OCI-LY7 (cell line): ENCODE measurements at regions not wholly inside any gene's neighbourhood (a gene's known extent, or its start where the extent isn't known, plus 50 kb on each side); places are given as distances from the start of the nearest gene placed in this dataset.

Source experiments
- BruUV-seq: library from RNA; stranded (reverse); fragments of 400-500 nt; replicated peaks from 2 replicates; lab custom pipeline; 2021; lab: Mats Ljungman, UMichigan
- CTCF ChIA-PET: fragments of 300-600 bp; sonication (Branson Sonifier 250); formaldehyde crosslinking; loops from one replicate; lab custom pipeline; 2022; ENCODE audit warnings: antibody characterized with exemption; ENCODE audit not compliant: unreplicated experiment; lab: Charles Lee
- POLR2A ChIA-PET: fragments of 300-600 bp; sonication (Branson Sonifier 250); formaldehyde crosslinking; loops from one replicate; lab custom pipeline; 2022; ENCODE audit warnings: antibody characterized with exemption; lab: Charles Lee
- DNase-seq: peaks from one replicate; pipeline ENCODE4 v3.0.0-alpha.2; 2015; ENCODE audit warnings: low spot score
- H2AFZ ChIP-seq: fragments of 200-600 bp; sonication (generic), shearing (Covaris generic); 2 replicates; pipeline ENCODE4 v1.6.1; 2014; ENCODE audit warnings: mild to moderate bottlenecking, antibody characterized with exemption, low read length, moderate library complexity
- H3K27ac ChIP-seq: fragments of 200-600 bp; sonication (generic); 2 replicates; pipeline ENCODE4 v1.5.1; 2014; ENCODE audit warnings: mixed run types, low read depth, mild to moderate bottlenecking, moderate library complexity, low read length, inconsistent platforms; ENCODE audit not compliant: poor library complexity, severe bottlenecking
- H3K36me3 ChIP-seq: fragments of 200-600 bp; sonication (generic); 2 replicates; pipeline ENCODE4 v1.6.1; 2014; ENCODE audit warnings: mild to moderate bottlenecking, antibody characterized with exemption, low read length, moderate library complexity, mixed read lengths; ENCODE audit not compliant: insufficient read depth
- H3K4me1 ChIP-seq: fragments of 200-600 bp; sonication (generic); 2 replicates; pipeline ENCODE4 v1.5.1; 2014; ENCODE audit warnings: mild to moderate bottlenecking, low read length; ENCODE audit not compliant: insufficient read depth, poor library complexity, severe bottlenecking
- H3K4me2 ChIP-seq: fragments of 200-600 bp; sonication (generic); 2 replicates; pipeline ENCODE4 v1.6.1; 2014; ENCODE audit warnings: mild to moderate bottlenecking, low read length
- H3K4me3 ChIP-seq: fragments of 200-600 bp; sonication (generic); 2 replicates; pipeline ENCODE4 v1.5.1; 2014; ENCODE audit warnings: mild to moderate bottlenecking, low read depth, low read length; ENCODE audit not compliant: poor library complexity, severe bottlenecking
- H3K79me2 ChIP-seq: fragments of 200-600 bp; sonication (generic); 2 replicates; pipeline ENCODE4 v1.6.1; 2016; ENCODE audit warnings: low read depth, mild to moderate bottlenecking, low read length, moderate library complexity, mixed read lengths; ENCODE audit not compliant: insufficient read depth
- H3K9me2 ChIP-seq: fragments of 200-600 bp; sonication (generic); 2 replicates; pipeline ENCODE4 v1.6.1; 2016; ENCODE audit warnings: mild to moderate bottlenecking, low read length, mixed read lengths; ENCODE audit not compliant: insufficient read depth
- H3K9me3 ChIP-seq: fragments of 200-600 bp; sonication (generic); 2 replicates; pipeline ENCODE4 v1.6.1; 2014; ENCODE audit warnings: mild to moderate bottlenecking, mixed run types, low read length, mixed read lengths
- H4K20me1 ChIP-seq: fragments of 200-600 bp; sonication (generic); 2 replicates; pipeline ENCODE4 v1.6.1; 2014; ENCODE audit warnings: mild to moderate bottlenecking, antibody characterized with exemption, low read length, moderate library complexity, mixed read lengths; ENCODE audit not compliant: insufficient read depth
- EZH2phosphoT487 ChIP-seq: fragments of 200-600 bp; sonication (generic); IDR thresholded peaks from 2 replicates; pipeline ENCODE4 v1.6.1; 2018; ENCODE audit warnings: low read depth, borderline replicate concordance, mild to moderate bottlenecking, mixed run types, antibody characterized with exemption, low read length, moderate library complexity, mixed read lengths
- intact Hi-C: fragments of 100-400 bp; cut with micrococcal nuclease; formaldehyde crosslinking; loops from one replicate; pipeline ENCODE4 v1.10.0; 2022; ENCODE audit not compliant: unreplicated experiment
- TF ChIP-seq, protein P1 (sequence below): fragments of 200-600 bp; sonication (generic); conservative IDR thresholded peaks from 2 replicates; pipeline ENCODE4 v1.5.1; 2014; ENCODE audit warnings: mild to moderate bottlenecking, antibody characterized with exemption, low read length, moderate library complexity, mixed read lengths

DNA sequence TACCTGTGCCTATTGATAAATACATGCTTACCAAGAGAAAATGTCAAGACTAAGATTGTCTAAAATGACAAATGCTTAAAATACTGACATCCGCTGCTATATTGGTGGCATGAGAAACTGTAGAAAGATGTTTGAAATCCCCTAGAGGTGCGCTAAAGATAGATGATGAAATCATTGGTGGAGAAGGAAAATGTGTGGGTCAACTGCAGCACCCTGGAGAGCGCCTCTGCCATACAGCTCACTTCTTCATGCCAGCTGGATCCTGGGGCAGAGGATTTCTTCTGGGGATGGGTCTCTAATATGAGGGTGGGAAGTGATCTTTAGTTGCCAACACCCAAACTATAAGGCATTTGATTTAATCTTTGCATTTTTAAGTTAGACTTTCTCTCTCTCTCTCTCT, 680.4 kb upstream of the POM121L12 start:
- no peak overlapping the region for H2AFZ ChIP-seq
- no peak for DNase-seq
- H3K9me3 ChIP-seq, result no peaks in the 10 kb centered on the region
- H3K4me2 ChIP-seq, result no peak overlapping the region
- no peaks in the 10 kb centered on the region for H4K20me1 ChIP-seq
- TF ChIP-seq EZH2phosphoT487, result no peak
- TF ChIP-seq, protein P1, sequence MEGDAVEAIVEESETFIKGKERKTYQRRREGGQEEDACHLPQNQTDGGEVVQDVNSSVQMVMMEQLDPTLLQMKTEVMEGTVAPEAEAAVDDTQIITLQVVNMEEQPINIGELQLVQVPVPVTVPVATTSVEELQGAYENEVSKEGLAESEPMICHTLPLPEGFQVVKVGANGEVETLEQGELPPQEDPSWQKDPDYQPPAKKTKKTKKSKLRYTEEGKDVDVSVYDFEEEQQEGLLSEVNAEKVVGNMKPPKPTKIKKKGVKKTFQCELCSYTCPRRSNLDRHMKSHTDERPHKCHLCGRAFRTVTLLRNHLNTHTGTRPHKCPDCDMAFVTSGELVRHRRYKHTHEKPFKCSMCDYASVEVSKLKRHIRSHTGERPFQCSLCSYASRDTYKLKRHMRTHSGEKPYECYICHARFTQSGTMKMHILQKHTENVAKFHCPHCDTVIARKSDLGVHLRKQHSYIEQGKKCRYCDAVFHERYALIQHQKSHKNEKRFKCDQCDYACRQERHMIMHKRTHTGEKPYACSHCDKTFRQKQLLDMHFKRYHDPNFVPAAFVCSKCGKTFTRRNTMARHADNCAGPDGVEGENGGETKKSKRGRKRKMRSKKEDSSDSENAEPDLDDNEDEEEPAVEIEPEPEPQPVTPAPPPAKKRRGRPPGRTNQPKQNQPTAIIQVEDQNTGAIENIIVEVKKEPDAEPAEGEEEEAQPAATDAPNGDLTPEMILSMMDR, result no peak
- no peak overlapping the region for H3K4me3 ChIP-seq
- CTCF ChIA-PET, result no interaction called here
- no peaks in the 10 kb centered on the region for H3K9me2 ChIP-seq
- no peaks in the 10 kb centered on the region for H3K4me1 ChIP-seq
- H3K36me3 ChIP-seq, result no peaks in the 10 kb centered on the region
- intact Hi-C loops, result no loop called here
- POLR2A ChIA-PET, result interaction anchor here (0.6 kb wide), 1 partner anchor 9 kb away, joined by 3 read pairs; no protein-coding TSS in a partner anchor
- H3K27ac ChIP-seq, result no peak overlapping the region
- no TSS peak for BruUV-seq
- no peaks in the 10 kb centered on the region for H3K79me2 ChIP-seq

DNA sequence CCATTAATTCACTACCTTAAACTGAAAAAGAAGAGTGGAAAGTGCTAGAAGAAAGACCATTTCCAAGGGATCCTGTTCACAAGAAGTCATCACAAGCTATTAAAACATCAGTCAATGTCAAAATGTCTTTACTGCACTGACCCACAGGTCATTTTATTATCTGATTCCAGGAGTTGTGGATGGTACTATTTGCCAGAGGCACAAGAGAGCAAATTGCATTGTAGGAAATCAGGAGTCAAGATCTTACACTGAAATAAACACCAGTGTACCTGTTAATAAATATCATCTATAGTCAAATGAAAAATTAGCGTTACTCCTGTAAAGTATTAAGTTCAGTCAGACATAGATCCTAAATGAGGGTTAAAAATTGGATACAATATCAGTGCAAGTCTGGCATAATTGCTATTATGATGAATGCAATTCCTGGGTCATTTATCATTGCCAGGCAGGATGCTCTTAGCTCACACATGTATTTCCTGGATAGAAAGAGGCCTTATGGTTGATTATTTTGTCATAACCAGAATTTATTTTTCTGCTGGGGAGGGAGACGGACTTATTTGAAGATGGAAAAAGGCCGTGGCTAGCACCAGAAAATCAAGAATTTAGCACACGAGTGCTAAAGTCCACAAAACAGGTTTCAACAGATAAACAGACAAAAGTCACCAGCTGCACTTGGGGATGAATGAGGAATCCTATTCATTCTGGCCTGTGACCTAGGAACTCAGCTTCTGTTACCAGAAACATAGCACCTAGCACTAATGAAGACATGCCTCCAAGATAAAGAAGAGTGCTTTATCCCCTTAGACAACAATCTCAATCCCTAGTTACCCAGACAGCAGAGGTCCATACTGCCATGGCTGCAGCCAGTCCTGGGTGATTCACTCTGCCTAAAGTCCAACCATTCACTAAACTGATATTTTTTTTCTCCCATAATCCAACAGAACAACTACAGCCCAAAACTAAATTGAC, 683.1 kb upstream of the POM121L12 start:
- Histone ChIP-seq H3K36me3 (no peaks in the 10 kb centered on the region), H3K9me2 (no peaks in the 10 kb centered on the region), H3K27ac (no peak overlapping the region), H3K79me2 (no peaks in the 10 kb centered on the region), H2AFZ (no peak overlapping the region), H3K4me3 (no peak overlapping the region), H3K4me1 (no peaks in the 10 kb centered on the region), H4K20me1 (no peaks in the 10 kb centered on the region), H3K9me3 (no peaks in the 10 kb centered on the region), H3K4me2 (no peak overlapping the region)
- POLR2A ChIA-PET, result no interaction called here
- no peak for DNase-seq
- CTCF ChIA-PET, result no interaction called here
- intact Hi-C loops, result no loop called here
- BruUV-seq, result no TSS peak
- TF ChIP-seq, protein P1, result no peak
- TF ChIP-seq EZH2phosphoT487, result no peak

DNA sequence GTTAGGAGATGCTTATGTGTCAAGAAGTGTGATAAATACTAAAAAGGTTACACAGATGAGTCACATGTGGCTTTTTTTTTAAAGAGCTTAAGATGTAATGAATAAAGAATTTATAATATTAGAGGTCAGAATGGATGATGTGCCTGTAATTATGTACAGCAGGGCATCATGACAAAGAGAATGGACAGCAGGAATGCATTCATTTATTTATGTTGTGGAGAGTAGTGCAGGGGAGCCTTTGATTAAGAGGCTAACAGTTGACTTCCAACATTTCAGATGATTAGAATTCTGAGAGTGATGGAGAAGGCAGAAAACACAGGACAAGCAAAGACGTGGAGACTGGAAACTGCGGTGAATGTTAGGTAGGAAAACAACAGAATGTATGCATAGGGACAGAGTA, 691.4 kb upstream of the POM121L12 start:
- H3K79me2 ChIP-seq, result no peaks in the 10 kb centered on the region
- ChIA-PET POLR2A (interaction anchor here (0.5 kb wide), 1 partner anchor 40 kb away, joined by 3 read pairs; no protein-coding TSS in a partner anchor), CTCF (interaction anchor here (0.5 kb wide), 1 partner anchor 519 kb away, joined by 3 read pairs; no protein-coding TSS in a partner anchor)
- no peaks in the 10 kb centered on the region for H3K9me3 ChIP-seq
- H3K27ac ChIP-seq, result no peak overlapping the region
- no peaks in the 10 kb centered on the region for H4K20me1 ChIP-seq
- no peak overlapping the region for H2AFZ ChIP-seq
- no peak overlapping the region for H3K4me2 ChIP-seq
- no TSS peak for BruUV-seq
- TF ChIP-seq, protein P1, result no peak
- TF ChIP-seq EZH2phosphoT487, result no peak
- no peaks in the 10 kb centered on the region for H3K36me3 ChIP-seq
- H3K4me1 ChIP-seq, result no peaks in the 10 kb centered on the region
- no peaks in the 10 kb centered on the region for H3K9me2 ChIP-seq
- DNase-seq, result no peak
- no peak overlapping the region for H3K4me3 ChIP-seq
- intact Hi-C loops, result no loop called here
